GM12878 (cell line): ENCODE measurements at regions not wholly inside any gene's neighbourhood (a gene's known extent, or its start where the extent isn't known, plus 50 kb on each side); places are given as distances from the start of the nearest gene placed in this dataset.
"Not testable (repeated sequence)": the region's sequence is repeated elsewhere in the genome, so short reads cannot be mapped to it uniquely, and the experiment has no call there.

Source experiments
- ATAC-seq: fragments of 200-7000 bp; cut with Tn5 transposase; 3 replicates; pipeline ENCODE4 v1.9.1; 2020; ENCODE audit warnings: mild to moderate bottlenecking, moderate library complexity
- BruUV-seq: library from RNA; stranded (reverse); fragments of 400-500 nt; replicated peaks from 2 replicates; lab custom pipeline; 2021; lab: Mats Ljungman, UMichigan
- CTCF ChIA-PET: fragments of 300-600 bp; sonication (Branson Sonifier 250); formaldehyde crosslinking; extraction: SDS; loops from one replicate; lab custom pipeline; 2021; ENCODE audit warnings: inconsistent platforms; lab: Yijun Ruan, JAX
- POLR2A ChIA-PET: fragments of 350-600 bp; formaldehyde crosslinking; extraction: SDS; loops from one replicate; lab custom pipeline; 2021; ENCODE audit warnings: inconsistent platforms; lab: Charles Lee
- RAD21 ChIA-PET: fragments of 300-600 bp; sonication (Branson Sonifier 250); formaldehyde crosslinking; loops from one replicate; lab custom pipeline; 2023; ENCODE audit warnings: antibody characterized with exemption; ENCODE audit not compliant: unreplicated experiment; lab: Charles Lee
- SMC1A ChIA-PET: fragments of 300-600 bp; sonication (Branson Sonifier 250); formaldehyde crosslinking; loops from one replicate; lab custom pipeline; 2023; ENCODE audit not compliant: unreplicated experiment, uncharacterized antibody; lab: Charles Lee
- DNase-seq: peaks from one replicate; pipeline ENCODE4 v3.0.0-alpha.2; 2011; ENCODE audit warnings: low read depth, low spot score
- FAIRE-seq: peaks from 3 replicates; lab custom pipeline; 2011; peaks lifted over from hg19 to GRCh38; lab: Jason Lieb, UNC
- H2AFZ ChIP-seq: 2 replicates; pipeline ENCODE4 v1.6.0; 2011; ENCODE audit warnings: low read depth, low read length, control low read depth; ENCODE audit not compliant: control insufficient read depth
- H3K27ac ChIP-seq: 2 replicates; pipeline ENCODE4 v1.5.1; 2011; ENCODE audit warnings: control low read depth; ENCODE audit not compliant: control insufficient read depth, insufficient read depth
- H3K27me3 ChIP-seq, 2 experiments: replicated peaks in 1 of 2; 2 replicates each; pipeline versions ENCODE4 v1.6.0 to v1.6.1; 2011; ENCODE audit warnings: low read length in 1 of 2; ENCODE audit not compliant: control insufficient read depth in 2 of 2, insufficient read depth in 2 of 2
- H3K36me3 ChIP-seq, 2 experiments: 2 replicates each; pipeline ENCODE4 v1.5.1; 2011; ENCODE audit warnings: low read length in 1 of 2; ENCODE audit not compliant: control insufficient read depth in 2 of 2, insufficient read depth in 2 of 2
- H3K4me1 ChIP-seq: 2 replicates; pipeline ENCODE4 v1.6.1; 2011; ENCODE audit warnings: mild to moderate bottlenecking, low read length, moderate library complexity, mixed read lengths; ENCODE audit not compliant: control insufficient read depth, insufficient read depth
- H3K4me2 ChIP-seq: 2 replicates; pipeline ENCODE4 v1.6.0; 2011; ENCODE audit warnings: control low read depth; ENCODE audit not compliant: control insufficient read depth, insufficient read depth
- H3K4me3 ChIP-seq: fragments of 200-600 bp; sonication (generic); 2 replicates; pipeline ENCODE4 v1.5.1; 2016
- H3K79me2 ChIP-seq: 2 replicates; pipeline ENCODE4 v1.6.0; 2011; ENCODE audit warnings: low read length; ENCODE audit not compliant: control insufficient read depth, insufficient read depth
- H3K9ac ChIP-seq: 2 replicates; pipeline ENCODE4 v1.8.0; 2011; ENCODE audit warnings: low read length, control low read depth, mixed read lengths; ENCODE audit not compliant: control insufficient read depth, insufficient read depth
- H3K9me3 ChIP-seq: replicated peaks from 3 replicates; pipeline ENCODE4 v1.5.1; 2011; ENCODE audit warnings: mild to moderate bottlenecking, low read length; ENCODE audit not compliant: control insufficient read depth, insufficient read depth
- H4K20me1 ChIP-seq: 2 replicates; pipeline ENCODE4 v1.6.0; 2011; ENCODE audit not compliant: control insufficient read depth, insufficient read depth
- ATF2 ChIP-seq: IDR thresholded peaks from 2 replicates; pipeline ENCODE4 v1.6.1; 2012; ENCODE audit warnings: low read length, inconsistent platforms
- ATF3 ChIP-seq: IDR thresholded peaks from 2 replicates; pipeline ENCODE4 v1.6.1; 2011; ENCODE audit warnings: low read depth, mild to moderate bottlenecking, low read length, moderate library complexity, borderline replicate concordance; ENCODE audit errors: extremely low read depth
- ZBTB40 ChIP-seq: fragments of 450-650 bp; IDR thresholded peaks from 2 replicates; pipeline ENCODE4 v1.6.1; 2016; ENCODE audit warnings: mild to moderate bottlenecking, moderate library complexity, borderline replicate concordance
- WGBS: methylation state at CpG from one replicate; pipeline ENCODE4 v1.1.6; 2016; ENCODE audit warnings: low lambda C conversion rate; ENCODE audit not compliant: insufficient replicate concordance, insufficient coverage; ENCODE audit errors: missing lambda C conversion rate; 5-methylcytosine and 5-hydroxymethylcytosine counted together
- in situ Hi-C: fragments of 300-500 bp; cut with MboI; formaldehyde crosslinking; loops from 9 replicates; pipeline ENCODE4 v1.14.3; 2018; ENCODE audit warnings: mixed read lengths
- intact Hi-C: fragments of 100-400 bp; cut with micrococcal nuclease; formaldehyde crosslinking; loops from one replicate; pipeline ENCODE4 v1.14.2; 2022; ENCODE audit not compliant: unreplicated experiment

GRCh38 chr15:87648278-87648677, 608.3 kb downstream of the NTRK3 start (continued):
- no peak for TF ChIP-seq ZBTB40
- TF ChIP-seq, all 136 proteins: peak for 0

- Histone ChIP-seq H3K9me3 (no peaks in the 10 kb centered on the region), H3K4me1 (no peaks in the 10 kb centered on the region), H3K4me2 (no peak overlapping the region), H3K36me3 (no peaks in the 10 kb centered on the region), H3K9ac (no peak overlapping the region), H3K27me3 (no peaks in the 10 kb centered on the region), H3K79me2 (no peaks in the 10 kb centered on the region), H3K4me3 (no peak overlapping the region), H4K20me1 (no peaks in the 10 kb centered on the region), H2AFZ (no peak overlapping the region), H3K27ac (no peak overlapping the region)
- ATAC-seq (no peak), DNase-seq (no peak), FAIRE-seq (no peak)
- CTCF ChIA-PET, result no interaction called here
- WGBS, result 10% methylated on average over 5 of the region's 5 CpGs
- RAD21 ChIA-PET, result no interaction called here
- in situ Hi-C loops, result no loop called here
- SMC1A ChIA-PET, result interaction anchor here (0.8 kb wide), 1 partner anchor 10 kb away, joined by 4 read pairs; no protein-coding TSS in a partner anchor
- intact Hi-C loops, result no loop called here
- no TSS peak for BruUV-seq
- TF ChIP-seq ATF2 (no peak), ATF3 (no peak)
- POLR2A ChIA-PET, result no interaction called here
These were observed 610.8 kb downstream of the NTRK3 start for GRCh38 chr15:87645723-87646122.

- H4K20me1 ChIP-seq, intact Hi-C loops, ATAC-seq, H3K27me3 ChIP-seq, DNase-seq, H3K9me3 ChIP-seq, H3K4me2 ChIP-seq, H3K27ac ChIP-seq, H3K36me3 ChIP-seq, H3K4me3 ChIP-seq, H3K79me2 ChIP-seq, FAIRE-seq, POLR2A ChIA-PET, in situ Hi-C loops, BruUV-seq, CTCF ChIA-PET, H3K4me1 ChIP-seq, H3K9ac ChIP-seq, RAD21 ChIA-PET, H2AFZ ChIP-seq: not testable (repeated sequence)
- WGBS, result 32% methylated on average over 3 of the region's 3 CpGs
- SMC1A ChIA-PET, result interaction anchor here (0.8 kb wide), 1 partner anchor 893 kb away, joined by 3 read pairs; no protein-coding TSS in a partner anchor
These were observed 613.5 kb downstream of the NTRK3 start for GRCh38 chr15:87642997-87643396.
